H1 (cell line): ENCODE measurements at regions not wholly inside any gene's neighbourhood (a gene's known extent, or its start where the extent isn't known, plus 50 kb on each side); places are given as distances from the start of the nearest gene placed in this dataset.

Experiments
- CTCF ChIA-PET: fragments of 300-600 bp; sonication (Branson Sonifier 250); formaldehyde crosslinking; loops from one replicate; lab custom pipeline; 2021; ENCODE audit not compliant: partially characterized antibody; lab: Charles Lee
- POLR2A ChIA-PET: fragments of 300-600 bp; sonication (Branson Sonifier 250); formaldehyde crosslinking; loops from one replicate; lab custom pipeline; 2021; ENCODE audit warnings: inconsistent platforms; ENCODE audit not compliant: partially characterized antibody; lab: Charles Lee
- DNase-seq, 2 experiments: peaks; one replicate each; pipeline versions ENCODE4 v3.0.0 to v3.0.0-alpha.2; 2010 to 2022; ENCODE audit warnings: low spot score in 2 of 2, low read depth in 1 of 2, mixed read lengths in 1 of 2
- FAIRE-seq: peaks from 2 replicates; lab custom pipeline; 2011; peaks lifted over from hg19 to GRCh38; lab: Jason Lieb, UNC
- H2AFZ ChIP-seq: 2 replicates; pipeline ENCODE4 v1.8.1; 2012; ENCODE audit warnings: low read length, inconsistent platforms
- H2AK5ac ChIP-seq: 2 replicates; pipeline ENCODE4 v1.6.1; 2013; ENCODE audit warnings: low read depth, low read length
- H2BK120ac ChIP-seq: replicated peaks from 2 replicates; pipeline ENCODE3; 2013; ENCODE audit warnings: low read depth, low read length, inconsistent platforms
- H2BK12ac ChIP-seq: 2 replicates; pipeline ENCODE4 v1.6.1; 2013; ENCODE audit warnings: low read depth, low read length
- H2BK15ac ChIP-seq: 2 replicates; pipeline ENCODE4 v1.6.1; 2013; ENCODE audit warnings: low read length
- H2BK20ac ChIP-seq: 2 replicates; pipeline ENCODE4 v1.6.1; 2013; ENCODE audit warnings: low read length
- H2BK5ac ChIP-seq: 2 replicates; pipeline ENCODE4 v1.6.1; 2013; ENCODE audit warnings: low read depth, low read length
- H3K14ac ChIP-seq: 2 replicates; pipeline ENCODE4 v1.6.1; 2013; ENCODE audit warnings: inconsistent platforms; ENCODE audit not compliant: insufficient read length
- H3K18ac ChIP-seq: 2 replicates; pipeline ENCODE4 v1.6.1; 2013; ENCODE audit warnings: low read length; ENCODE audit errors: extremely low read depth
- H3K23ac ChIP-seq: 2 replicates; pipeline ENCODE4 v1.6.1; 2013; ENCODE audit warnings: inconsistent platforms; ENCODE audit not compliant: insufficient read length
- H3K23me2 ChIP-seq: 2 replicates; pipeline ENCODE4 v1.6.1; 2013; ENCODE audit warnings: low read depth, low read length
- H3K27ac ChIP-seq: 2 replicates; pipeline ENCODE4 v1.6.1; 2011; ENCODE audit warnings: low read depth, low read length, inconsistent platforms
- H3K27me3 ChIP-seq, 4 experiments: replicated peaks in 1 of 4; 1 replicate in 1 of 4; 2 replicates in 3 of 4; pipeline versions ENCODE4 v1.6.1 to v1.8.1; 2011 to 2013; ENCODE audit warnings: low read length in 3 of 4, mild to moderate bottlenecking in 3 of 4, inconsistent platforms in 2 of 4, mixed read lengths in 2 of 4, moderate library complexity in 1 of 4; ENCODE audit not compliant: control insufficient read depth in 3 of 4, insufficient read depth in 3 of 4; ENCODE audit errors: extremely low read depth in 1 of 4
- H3K36me3 ChIP-seq, 4 experiments: 2 replicates each; pipeline versions ENCODE4 v1.6.1 to v1.8.1; 2011 to 2013; ENCODE audit warnings: mild to moderate bottlenecking in 4 of 4, low read length in 3 of 4, moderate library complexity in 2 of 4, control low read depth in 1 of 4, inconsistent platforms in 1 of 4; ENCODE audit not compliant: insufficient read depth in 4 of 4, control insufficient read depth in 2 of 4
- H3K4ac ChIP-seq: replicated peaks from 2 replicates; pipeline ENCODE3; 2013; ENCODE audit warnings: low read length, low read depth, mixed read lengths, inconsistent platforms; ENCODE audit not compliant: insufficient read length
- H3K4me1 ChIP-seq, 4 experiments: replicated peaks in 1 of 4; 1 replicate in 1 of 4; 2 replicates in 3 of 4; pipeline versions ENCODE4 v1.6.1 to v1.8.1; 2011 to 2013; ENCODE audit warnings: low read length in 3 of 4, inconsistent platforms in 2 of 4, mixed read lengths in 1 of 4; ENCODE audit not compliant: insufficient read depth in 4 of 4, control insufficient read depth in 3 of 4
- H3K4me2 ChIP-seq, 2 experiments: 2 replicates each; pipeline versions ENCODE4 v1.6.1 to v1.8.1; 2011 to 2013; ENCODE audit warnings: low read depth in 2 of 2, low read length in 2 of 2, control low read depth in 1 of 2, inconsistent platforms in 1 of 2, mild to moderate bottlenecking in 1 of 2; ENCODE audit not compliant: insufficient read depth in 1 of 2
- H3K4me3 ChIP-seq, 4 experiments: fragments of 200-600, 300-600 bp in 1 of 4; sonication (generic), shearing (Covaris generic), sonication (Bioruptor Twin) in 1 of 4; 2 replicates each; pipeline versions ENCODE4 v1.5.1 to v1.8.1; 2011 to 2016; ENCODE audit warnings: low read length in 4 of 4, low read depth in 3 of 4, control low read depth in 2 of 4, inconsistent platforms in 2 of 4, mild to moderate bottlenecking in 2 of 4, mixed read lengths in 1 of 4, moderate library complexity in 1 of 4; ENCODE audit not compliant: insufficient read depth in 2 of 4; ENCODE audit errors: extremely low read depth in 1 of 4
- H3K56ac ChIP-seq: replicated peaks from 2 replicates; pipeline ENCODE3; 2013; ENCODE audit warnings: low read depth, mild to moderate bottlenecking, mixed read lengths, low read length, inconsistent platforms; ENCODE audit not compliant: insufficient read length
- H3K79me1 ChIP-seq: 2 replicates; pipeline ENCODE4 v1.6.1; 2013; ENCODE audit warnings: low read depth, low read length, control low read depth
- H3K79me2 ChIP-seq, 2 experiments: 2 replicates each; pipeline versions ENCODE4 v1.6.1 to v1.8.1; 2012 to 2013; ENCODE audit warnings: low read length in 2 of 2, mild to moderate bottlenecking in 2 of 2, inconsistent platforms in 1 of 2; ENCODE audit not compliant: insufficient read depth in 2 of 2, control insufficient read depth in 1 of 2
- H3K9ac ChIP-seq, 4 experiments: replicated peaks in 1 of 4; 1 replicate in 1 of 4; 2 replicates in 3 of 4; pipeline versions ENCODE4 v1.6.1 to v1.8.1; 2011 to 2013; ENCODE audit warnings: low read depth in 3 of 4, low read length in 3 of 4, control low read depth in 2 of 4, mild to moderate bottlenecking in 2 of 4, moderate library complexity in 2 of 4, inconsistent platforms in 1 of 4; ENCODE audit errors: extremely low read depth in 1 of 4
- H3K9me3 ChIP-seq, 2 experiments: 2 replicates each; pipeline versions ENCODE4 v1.6.1 to v1.8.1; 2012 to 2013; ENCODE audit warnings: mild to moderate bottlenecking in 2 of 2, moderate library complexity in 2 of 2, control low read depth in 1 of 2, inconsistent platforms in 1 of 2, low read depth in 1 of 2, low read length in 1 of 2, mixed read lengths in 1 of 2; ENCODE audit not compliant: insufficient read depth in 2 of 2
- H4K20me1 ChIP-seq, 2 experiments: replicated peaks in 1 of 2; 2 replicates each; pipeline versions ENCODE3 to v1.8.1; 2011 to 2013; ENCODE audit warnings: inconsistent platforms in 2 of 2, low read length in 2 of 2, mild to moderate bottlenecking in 1 of 2; ENCODE audit not compliant: insufficient read depth in 2 of 2, control insufficient read depth in 1 of 2
- H4K5ac ChIP-seq: 2 replicates; pipeline ENCODE4 v1.6.1; 2013; ENCODE audit warnings: low read length, low read depth, mixed read lengths, inconsistent platforms; ENCODE audit not compliant: insufficient read length
- H4K8ac ChIP-seq: 2 replicates; pipeline ENCODE4 v1.8.0; 2013; ENCODE audit warnings: mild to moderate bottlenecking, moderate library complexity, low read length, inconsistent platforms; ENCODE audit not compliant: insufficient read depth; ENCODE audit errors: extremely low read depth
- H4K91ac ChIP-seq: replicated peaks from 2 replicates; pipeline ENCODE3; 2013; ENCODE audit warnings: low read length, mixed read lengths, inconsistent platforms; ENCODE audit not compliant: insufficient read length
- BRCA1 ChIP-seq: IDR thresholded peaks from 2 replicates; pipeline ENCODE4 v1.6.1; 2012; ENCODE audit warnings: low read depth, low read length, improper control_type of control experiment
- CHD2 ChIP-seq: IDR thresholded peaks from 2 replicates; pipeline ENCODE4 v1.6.1; 2012; ENCODE audit warnings: low read length, improper control_type of control experiment
- EGR1 ChIP-seq: IDR thresholded peaks from 2 replicates; pipeline ENCODE4 v1.6.1; 2011; ENCODE audit warnings: low read depth, low read length, borderline replicate concordance
- GABPA ChIP-seq: IDR thresholded peaks from 2 replicates; pipeline ENCODE4 v1.6.1; 2011; ENCODE audit warnings: mild to moderate bottlenecking, low read length, moderate library complexity, borderline replicate concordance; ENCODE audit not compliant: insufficient read depth
- JUN ChIP-seq: IDR thresholded peaks from 2 replicates; pipeline ENCODE4 v1.6.1; 2011; ENCODE audit warnings: low read depth, mild to moderate bottlenecking, improper control_type of control experiment, low read length
- KDM4A ChIP-seq: IDR thresholded peaks from one replicate; pipeline ENCODE4 v1.7.1; 2012; ENCODE audit warnings: low read depth, mild to moderate bottlenecking, moderate library complexity, low read length, inconsistent platforms; ENCODE audit not compliant: severe bottlenecking
- MAFK ChIP-seq: IDR thresholded peaks from 2 replicates; pipeline ENCODE4 v1.6.1; 2012; ENCODE audit warnings: low read depth, mild to moderate bottlenecking, improper control_type of control experiment, low read length
- PHF8 ChIP-seq: fragments of 200-600 bp; sonication (generic); conservative IDR thresholded peaks from 2 replicates; pipeline ENCODE4 v1.7.1; 2012; ENCODE audit warnings: low read depth, mild to moderate bottlenecking, inconsistent platforms, low read length, moderate library complexity
- SIN3A ChIP-seq, 2 experiments: IDR thresholded peaks in 1 of 2; conservative IDR thresholded peaks in 1 of 2; 2 replicates each; pipeline ENCODE4 v1.6.1; 2011 to 2012; ENCODE audit warnings: low read length in 2 of 2, improper control_type of control experiment in 1 of 2, low read depth in 1 of 2, mild to moderate bottlenecking in 1 of 2
- TCF12 ChIP-seq: IDR thresholded peaks from 2 replicates; pipeline ENCODE4 v1.6.1; 2011; ENCODE audit warnings: low read depth, mild to moderate bottlenecking, low read length
- YY1 ChIP-seq: IDR thresholded peaks from 2 replicates; pipeline ENCODE4 v1.6.1; 2011; ENCODE audit warnings: low read depth, mild to moderate bottlenecking, low read length
- WGBS, 2 experiments: shearing (Covaris generic) in 1 of 2; methylation state at CpG; one replicate each; pipeline versions ENCODE4 v1.1.6 to v1.1.7; 2013 to 2015; ENCODE audit warnings: low lambda C conversion rate in 2 of 2, mixed read lengths in 2 of 2, inconsistent platforms in 1 of 2, low coverage in 1 of 2, missing lambda C conversion rate in 1 of 2; ENCODE audit not compliant: insufficient replicate concordance in 2 of 2, insufficient coverage in 1 of 2, insufficient read length in 1 of 2; ENCODE audit errors: extremely low coverage in 1 of 2, missing lambda C conversion rate in 1 of 2; 5-methylcytosine and 5-hydroxymethylcytosine counted together
- TF ChIP-seq, protein P1 (sequence below): IDR thresholded peaks from 2 replicates; pipeline ENCODE4 v1.6.1; 2012; ENCODE audit warnings: low read length, inconsistent platforms

- CTCF ChIA-PET = interaction anchor here (0.6 kb wide), 1 partner anchor 329 kb away, joined by 3 read pairs; no protein-coding TSS in a partner anchor
- Histone ChIP-seq H4K8ac (no peak overlapping the region), H3K79me1 (no peaks in the 10 kb centered on the region), H2BK12ac (no peak overlapping the region), H4K20me1 (no peaks in the 10 kb centered on the region), H2AK5ac (no peak overlapping the region), H3K23me2 (no peaks in the 10 kb centered on the region), H2BK5ac (no peak overlapping the region), H2AFZ (no peak overlapping the region), H2BK20ac (no peak overlapping the region), H4K91ac (no peak overlapping the region), H3K9me3 (no peaks in the 10 kb centered on the region), H3K23ac (no peak overlapping the region)
- FAIRE-seq = no peak
- TF ChIP-seq SIN3A (conservative IDR thresholded peaks at IDR 0.05 in 1 of 2, IDR thresholded peaks at IDR 0.05 in 1 of 2; ENCODE audit: low read depth in 1 of 2, low read length in 2 of 2) = no peak
- TF ChIP-seq PHF8 = no peak
- no peak for TF ChIP-seq YY1
- TF ChIP-seq EGR1 = no peak
- TF ChIP-seq JUN = no peak
- no peak for TF ChIP-seq KDM4A
- TF ChIP-seq, protein P1, sequence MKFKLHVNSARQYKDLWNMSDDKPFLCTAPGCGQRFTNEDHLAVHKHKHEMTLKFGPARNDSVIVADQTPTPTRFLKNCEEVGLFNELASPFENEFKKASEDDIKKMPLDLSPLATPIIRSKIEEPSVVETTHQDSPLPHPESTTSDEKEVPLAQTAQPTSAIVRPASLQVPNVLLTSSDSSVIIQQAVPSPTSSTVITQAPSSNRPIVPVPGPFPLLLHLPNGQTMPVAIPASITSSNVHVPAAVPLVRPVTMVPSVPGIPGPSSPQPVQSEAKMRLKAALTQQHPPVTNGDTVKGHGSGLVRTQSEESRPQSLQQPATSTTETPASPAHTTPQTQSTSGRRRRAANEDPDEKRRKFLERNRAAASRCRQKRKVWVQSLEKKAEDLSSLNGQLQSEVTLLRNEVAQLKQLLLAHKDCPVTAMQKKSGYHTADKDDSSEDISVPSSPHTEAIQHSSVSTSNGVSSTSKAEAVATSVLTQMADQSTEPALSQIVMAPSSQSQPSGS = no peak
- no peak for TF ChIP-seq MAFK
- TF ChIP-seq BRCA1 = no peak
- TF ChIP-seq TCF12 = no peak
- no peak for TF ChIP-seq CHD2
- TF ChIP-seq GABPA = no peak
- TF ChIP-seq, all 59 proteins: peak for 0
- 100% methylated on average over 1 of the region's 1 CpG; no CpG with 5 or more reads in 1 of the 2 experiments for WGBS, 2 experiments
- no peak for DNase-seq
- Histone ChIP-seq H3K9ac (no peak overlapping the region), H3K14ac (no peak overlapping the region), H3K4me3 (no peak overlapping the region), H3K4ac (no peak overlapping the region), H2BK15ac (no peak overlapping the region), H3K79me2 (no peaks in the 10 kb centered on the region), H2BK120ac (no peak overlapping the region), H3K56ac (no peak overlapping the region), H3K27ac (no peak overlapping the region), H3K27me3 (no peaks in the 10 kb centered on the region), H3K18ac (no peak overlapping the region), H3K36me3 (no peaks in the 10 kb centered on the region), H3K4me1 (no peaks in the 10 kb centered on the region), H3K4me2 (no peak overlapping the region), H4K5ac (no peak overlapping the region)
- POLR2A ChIA-PET = no interaction called here
These were observed 926.8 kb downstream of the LRFN5 start for GRCh38 chr14:42533476-42533875.
